PFSK-1 (cell line): ENCODE measurements at regions not wholly inside any gene's neighbourhood (a gene's known extent, or its start where the extent isn't known, plus 50 kb on each side); places are given as distances from the start of the nearest gene placed in this dataset.

Experiments
- FOXP2 ChIP-seq: optimal IDR thresholded peaks from 2 replicates; pipeline ENCODE3; 2011; ENCODE audit warnings: borderline replicate concordance, control low read depth, inconsistent platforms; ENCODE audit not compliant: insufficient read depth; ENCODE audit errors: extremely low read length, extremely low read depth
- POLR2AphosphoS5 ChIP-seq: IDR thresholded peaks from 2 replicates; pipeline ENCODE4 v1.6.1; 2012; ENCODE audit warnings: low read depth, mild to moderate bottlenecking, control low read depth, low read length, moderate library complexity
- SIN3A ChIP-seq: IDR thresholded peaks from 2 replicates; pipeline ENCODE4 v1.6.1; 2012; ENCODE audit warnings: mild to moderate bottlenecking, low read length, moderate library complexity, borderline replicate concordance; ENCODE audit not compliant: insufficient read depth
- TAF1 ChIP-seq: IDR thresholded peaks from 2 replicates; pipeline ENCODE4 v1.6.1; 2012; ENCODE audit warnings: low read length, control low read depth, borderline replicate concordance; ENCODE audit not compliant: insufficient read depth
- TF ChIP-seq, protein P1 (sequence below), 2 experiments: IDR thresholded peaks; 2 replicates each; pipeline versions ENCODE4 v1.6.1 to v1.8.0; 2011 to 2012; ENCODE audit warnings: low read depth in 2 of 2, low read length in 2 of 2, control low read depth in 1 of 2, inconsistent platforms in 1 of 2, mild to moderate bottlenecking in 1 of 2, moderate library complexity in 1 of 2; ENCODE audit not compliant: insufficient read depth in 1 of 2

- TF ChIP-seq FOXP2 (no peak), TAF1 (no peak), SIN3A (no peak), POLR2AphosphoS5 (no peak)
- TF ChIP-seq, protein P1, sequence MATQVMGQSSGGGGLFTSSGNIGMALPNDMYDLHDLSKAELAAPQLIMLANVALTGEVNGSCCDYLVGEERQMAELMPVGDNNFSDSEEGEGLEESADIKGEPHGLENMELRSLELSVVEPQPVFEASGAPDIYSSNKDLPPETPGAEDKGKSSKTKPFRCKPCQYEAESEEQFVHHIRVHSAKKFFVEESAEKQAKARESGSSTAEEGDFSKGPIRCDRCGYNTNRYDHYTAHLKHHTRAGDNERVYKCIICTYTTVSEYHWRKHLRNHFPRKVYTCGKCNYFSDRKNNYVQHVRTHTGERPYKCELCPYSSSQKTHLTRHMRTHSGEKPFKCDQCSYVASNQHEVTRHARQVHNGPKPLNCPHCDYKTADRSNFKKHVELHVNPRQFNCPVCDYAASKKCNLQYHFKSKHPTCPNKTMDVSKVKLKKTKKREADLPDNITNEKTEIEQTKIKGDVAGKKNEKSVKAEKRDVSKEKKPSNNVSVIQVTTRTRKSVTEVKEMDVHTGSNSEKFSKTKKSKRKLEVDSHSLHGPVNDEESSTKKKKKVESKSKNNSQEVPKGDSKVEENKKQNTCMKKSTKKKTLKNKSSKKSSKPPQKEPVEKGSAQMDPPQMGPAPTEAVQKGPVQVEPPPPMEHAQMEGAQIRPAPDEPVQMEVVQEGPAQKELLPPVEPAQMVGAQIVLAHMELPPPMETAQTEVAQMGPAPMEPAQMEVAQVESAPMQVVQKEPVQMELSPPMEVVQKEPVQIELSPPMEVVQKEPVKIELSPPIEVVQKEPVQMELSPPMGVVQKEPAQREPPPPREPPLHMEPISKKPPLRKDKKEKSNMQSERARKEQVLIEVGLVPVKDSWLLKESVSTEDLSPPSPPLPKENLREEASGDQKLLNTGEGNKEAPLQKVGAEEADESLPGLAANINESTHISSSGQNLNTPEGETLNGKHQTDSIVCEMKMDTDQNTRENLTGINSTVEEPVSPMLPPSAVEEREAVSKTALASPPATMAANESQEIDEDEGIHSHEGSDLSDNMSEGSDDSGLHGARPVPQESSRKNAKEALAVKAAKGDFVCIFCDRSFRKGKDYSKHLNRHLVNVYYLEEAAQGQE (IDR thresholded peaks at IDR 0.05; ENCODE audit: insufficient read depth in 1 of 2, low read depth in 2 of 2, low read length in 2 of 2) = no peak
Observed at GRCh38 chr1:190043655-190044054, 434.0 kb downstream of the BRINP3 start.

DNA sequence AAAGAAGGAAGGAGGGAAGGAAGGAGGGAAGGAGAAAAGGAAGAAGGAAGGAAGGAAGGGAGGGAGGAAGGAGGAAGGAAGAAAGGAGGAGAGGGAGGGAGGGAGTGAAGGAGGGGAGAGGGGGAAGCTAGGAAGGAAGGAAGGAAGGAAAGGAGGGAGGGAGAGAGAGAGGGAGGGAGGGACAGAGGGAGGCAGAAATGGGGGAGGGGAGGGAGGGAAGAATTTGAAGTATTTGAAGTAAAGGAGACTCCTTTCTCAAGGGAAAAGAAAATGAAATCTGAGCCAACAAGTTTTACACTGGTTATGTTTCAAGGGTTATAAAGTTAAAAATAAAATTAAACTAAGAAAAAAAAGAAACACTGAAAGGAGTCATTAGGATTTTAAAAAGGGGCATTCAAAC is 431.4 kb downstream of the BRINP3 start:
- TF ChIP-seq, protein P1 (IDR thresholded peaks at IDR 0.05; ENCODE audit: insufficient read depth in 1 of 2, low read depth in 2 of 2, low read length in 2 of 2) = no peak
- TF ChIP-seq SIN3A (no peak), FOXP2 (no peak), POLR2AphosphoS5 (no peak), TAF1 (no peak)
